ENCODE measurements at regions not wholly inside any gene's neighbourhood (a gene's known extent, or its start where the extent isn't known, plus 50 kb on each side); places are given as distances from the start of the nearest gene placed in this dataset.

DNA sequence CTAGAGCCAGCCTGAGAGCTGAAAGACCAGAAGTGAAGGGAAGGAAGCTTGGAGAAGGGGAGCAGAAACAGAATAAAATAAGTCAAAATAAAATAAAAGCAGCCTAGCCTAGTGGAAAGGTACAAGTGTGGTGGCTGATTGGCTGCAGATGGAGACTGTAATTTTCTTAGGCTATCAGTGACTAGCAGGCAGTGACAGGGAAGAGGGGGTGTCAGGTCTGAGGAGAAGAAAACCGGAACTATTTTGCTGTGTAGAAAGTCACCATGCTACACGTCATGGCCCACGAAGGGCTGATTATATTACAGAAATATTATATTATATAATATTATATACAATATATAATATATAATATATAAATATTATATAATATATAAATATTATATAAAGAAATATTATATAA lies 98.1 kb upstream of the TAF11L2 start:
- ChIA-PET POLR2A (no interaction called here), CTCF (no interaction called here)
- DNase-seq (ENCODE audit: unreplicated experiment), result no peak
- Mint-ChIP-seq H3K4me1 (ENCODE audit: insufficient read depth, unreplicated experiment) (peaks cover 22% of the 10 kb centered on the region), H3K4me3 (ENCODE audit: unreplicated experiment) (no peak overlapping the region), H3K27ac (ENCODE audit: low read depth, unreplicated experiment) (no peak overlapping the region), H3K9me3 (ENCODE audit: unreplicated experiment) (no peaks in the 10 kb centered on the region), H3K27me3 (ENCODE audit: insufficient read depth, unreplicated experiment) (no peaks in the 10 kb centered on the region), H3K36me3 (ENCODE audit: insufficient read depth, unreplicated experiment) (no peaks in the 10 kb centered on the region)
- BruUV-seq (replicated peaks), result no TSS peak
- intact Hi-C loops (cut with micrococcal nuclease), result no loop called here
- TF ChIP-seq, protein P1, sequence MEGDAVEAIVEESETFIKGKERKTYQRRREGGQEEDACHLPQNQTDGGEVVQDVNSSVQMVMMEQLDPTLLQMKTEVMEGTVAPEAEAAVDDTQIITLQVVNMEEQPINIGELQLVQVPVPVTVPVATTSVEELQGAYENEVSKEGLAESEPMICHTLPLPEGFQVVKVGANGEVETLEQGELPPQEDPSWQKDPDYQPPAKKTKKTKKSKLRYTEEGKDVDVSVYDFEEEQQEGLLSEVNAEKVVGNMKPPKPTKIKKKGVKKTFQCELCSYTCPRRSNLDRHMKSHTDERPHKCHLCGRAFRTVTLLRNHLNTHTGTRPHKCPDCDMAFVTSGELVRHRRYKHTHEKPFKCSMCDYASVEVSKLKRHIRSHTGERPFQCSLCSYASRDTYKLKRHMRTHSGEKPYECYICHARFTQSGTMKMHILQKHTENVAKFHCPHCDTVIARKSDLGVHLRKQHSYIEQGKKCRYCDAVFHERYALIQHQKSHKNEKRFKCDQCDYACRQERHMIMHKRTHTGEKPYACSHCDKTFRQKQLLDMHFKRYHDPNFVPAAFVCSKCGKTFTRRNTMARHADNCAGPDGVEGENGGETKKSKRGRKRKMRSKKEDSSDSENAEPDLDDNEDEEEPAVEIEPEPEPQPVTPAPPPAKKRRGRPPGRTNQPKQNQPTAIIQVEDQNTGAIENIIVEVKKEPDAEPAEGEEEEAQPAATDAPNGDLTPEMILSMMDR (IDR thresholded peaks at IDR 0.05; ENCODE audit: unreplicated experiment), result no peak

DNA sequence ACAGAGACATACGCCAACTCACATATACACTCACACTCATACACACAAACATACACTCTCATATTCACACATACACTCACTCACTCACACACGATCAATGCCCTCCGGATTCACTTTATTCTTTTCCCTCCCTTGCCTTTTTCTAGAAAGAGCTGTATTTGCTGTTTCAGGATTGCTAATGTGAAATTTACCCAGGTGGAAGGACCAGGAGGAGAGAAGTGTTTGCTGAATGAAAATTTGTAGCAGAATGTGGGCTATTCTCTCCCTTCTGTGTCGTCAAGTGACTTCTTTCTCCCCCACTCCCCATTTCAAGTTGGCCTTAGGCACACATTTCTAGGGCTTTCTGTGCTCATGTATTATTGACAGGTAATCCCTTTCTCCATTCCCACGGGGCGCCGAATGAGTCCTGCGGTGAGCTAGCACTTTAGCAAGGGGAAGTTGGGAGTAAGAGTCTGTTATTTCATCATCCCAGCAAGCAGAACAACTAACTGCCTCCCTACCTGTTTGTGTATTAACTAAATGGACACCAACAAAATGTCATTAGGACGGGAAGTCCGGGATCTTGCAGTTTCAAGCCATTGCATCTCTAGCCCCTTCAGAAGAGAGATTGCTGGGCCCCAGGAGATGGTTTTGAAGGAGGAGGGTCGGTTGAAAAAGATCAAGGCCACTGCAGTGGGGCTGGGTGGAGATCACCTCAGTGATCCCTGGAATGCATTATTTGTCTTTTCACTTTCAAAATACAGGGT lies 97.1 kb upstream of the TAF11L2 start:
- POLR2A ChIA-PET, result no interaction called here
- intact Hi-C loops (cut with micrococcal nuclease), result no loop called here
- no peaks in the 10 kb centered on the region for H3K27me3 Mint-ChIP-seq (ENCODE audit: insufficient read depth, unreplicated experiment)
- TF ChIP-seq, protein P1 (IDR thresholded peaks at IDR 0.05; ENCODE audit: unreplicated experiment), result no peak
- no peak for DNase-seq (ENCODE audit: unreplicated experiment)
- no peak overlapping the region for H3K4me3 Mint-ChIP-seq (ENCODE audit: unreplicated experiment)
- H3K9me3 Mint-ChIP-seq (ENCODE audit: unreplicated experiment), result no peaks in the 10 kb centered on the region
- H3K27ac Mint-ChIP-seq (ENCODE audit: low read depth, unreplicated experiment), result no peak overlapping the region
- CTCF ChIA-PET, result interaction anchor here (0.5 kb wide), 1 partner anchor 1576 kb away, joined by 4 read pairs; no protein-coding TSS in a partner anchor
- no TSS peak for BruUV-seq (replicated peaks)
- no peaks in the 10 kb centered on the region for H3K36me3 Mint-ChIP-seq (ENCODE audit: insufficient read depth, unreplicated experiment)
- peaks cover 22% of the 10 kb centered on the region for H3K4me1 Mint-ChIP-seq (ENCODE audit: insufficient read depth, unreplicated experiment)

GRCh38 chr5:17401470-17402288 lies 96.4 kb upstream of the TAF11L2 start:
- Mint-ChIP-seq H3K27ac (ENCODE audit: low read depth, unreplicated experiment) (no peak overlapping the region), H3K27me3 (ENCODE audit: insufficient read depth, unreplicated experiment) (no peaks in the 10 kb centered on the region), H3K4me3 (ENCODE audit: unreplicated experiment) (no peak overlapping the region), H3K36me3 (ENCODE audit: insufficient read depth, unreplicated experiment) (no peaks in the 10 kb centered on the region), H3K9me3 (ENCODE audit: unreplicated experiment) (no peaks in the 10 kb centered on the region), H3K4me1 (ENCODE audit: insufficient read depth, unreplicated experiment) (peaks cover 23% of the 10 kb centered on the region)
- no peak for DNase-seq (ENCODE audit: unreplicated experiment)
- intact Hi-C loops (cut with micrococcal nuclease), result no loop called here
- CTCF ChIA-PET, result interaction anchor here (0.7 kb wide), 1 partner anchor 50 kb away, joined by 3 read pairs; no protein-coding TSS in a partner anchor
- POLR2A ChIA-PET, result interaction anchor here (1.2 kb wide), 1 partner anchor 45 kb away, joined by 3 read pairs; no protein-coding TSS in a partner anchor
- TF ChIP-seq, protein P1 (IDR thresholded peaks at IDR 0.05; ENCODE audit: unreplicated experiment), result no peak
- BruUV-seq (replicated peaks), result no TSS peak

All from MCF 10A (cell line).